IMR-90 (cell line): ENCODE measurements at regions not wholly inside any gene's neighbourhood (a gene's known extent, or its start where the extent isn't known, plus 50 kb on each side); places are given as distances from the start of the nearest gene placed in this dataset.

Experiments used
- ATAC-seq: fragments of 200-7000 bp; cut with Tn5 transposase; 2 replicates; pipeline ENCODE4 v1.9.1; 2020; ENCODE audit warnings: low read depth, mild to moderate bottlenecking, moderate library complexity
- BruUV-seq: library from RNA; stranded (reverse); fragments of 400-500 nt; replicated peaks from 2 replicates; lab custom pipeline; 2021; lab: Mats Ljungman, UMichigan
- CTCF ChIA-PET: fragments of 300-600 bp; formaldehyde crosslinking; extraction: SDS; loops from one replicate; lab custom pipeline; 2021; ENCODE audit warnings: antibody characterized with exemption; lab: Yijun Ruan, JAX
- POLR2A ChIA-PET: fragments of 300-600 bp; sonication (Branson Sonifier 250); formaldehyde crosslinking; loops from one replicate; lab custom pipeline; 2022; ENCODE audit warnings: antibody characterized with exemption; ENCODE audit not compliant: unreplicated experiment; lab: Charles Lee
- DNase-seq: peaks from one replicate; pipeline ENCODE4 v3.0.0; 2013
- H2AFZ ChIP-seq: replicated peaks from 2 replicates; pipeline ENCODE3; 2013; ENCODE audit warnings: low read length, mild to moderate bottlenecking; ENCODE audit not compliant: poor library complexity
- H2AK5ac ChIP-seq: 2 replicates; pipeline ENCODE4 v1.6.1; 2013; ENCODE audit warnings: low read depth, low read length, inconsistent platforms
- H2AK9ac ChIP-seq: replicated peaks from 2 replicates; pipeline ENCODE3; 2013; ENCODE audit warnings: mild to moderate bottlenecking, low read depth, low read length, moderate library complexity; ENCODE audit not compliant: poor library complexity
- H2BK120ac ChIP-seq: 2 replicates; pipeline ENCODE4 v1.6.1; 2013; ENCODE audit warnings: low read depth, low read length, inconsistent platforms
- H2BK15ac ChIP-seq: 3 replicates; pipeline ENCODE4 v1.6.1; 2013; ENCODE audit warnings: low read depth, low read length, inconsistent platforms
- H2BK20ac ChIP-seq: 2 replicates; pipeline ENCODE4 v1.6.1; 2013; ENCODE audit warnings: low read depth, mild to moderate bottlenecking, inconsistent platforms, low read length, moderate library complexity
- H2BK5ac ChIP-seq: 2 replicates; pipeline ENCODE4 v1.6.1; 2013; ENCODE audit warnings: mild to moderate bottlenecking, low read depth, low read length, inconsistent platforms; ENCODE audit not compliant: poor library complexity, severe bottlenecking
- H3K14ac ChIP-seq: replicated peaks from 2 replicates; pipeline ENCODE4 v1.6.1; 2013; ENCODE audit warnings: low read depth, low read length, inconsistent platforms
- H3K18ac ChIP-seq: 2 replicates; pipeline ENCODE4 v1.6.1; 2013; ENCODE audit warnings: low read depth, low read length, control low read depth
- H3K23ac ChIP-seq: 2 replicates; pipeline ENCODE4 v1.6.1; 2013; ENCODE audit warnings: low read depth, low read length, inconsistent platforms
- H3K27ac ChIP-seq: 2 replicates; pipeline ENCODE4 v1.5.1; 2013; ENCODE audit warnings: mild to moderate bottlenecking, control low read depth, low read length; ENCODE audit not compliant: insufficient read depth
- H3K27me3 ChIP-seq: 2 replicates; pipeline ENCODE4 v1.6.1; 2013; ENCODE audit warnings: low read length; ENCODE audit not compliant: control insufficient read depth, insufficient read depth
- H3K36me3 ChIP-seq: 2 replicates; pipeline ENCODE4 v1.6.1; 2013; ENCODE audit warnings: low read length, mixed read lengths; ENCODE audit not compliant: control insufficient read depth, insufficient read depth
- H3K4ac ChIP-seq: 2 replicates; pipeline ENCODE4 v1.6.1; 2013; ENCODE audit warnings: low read depth, low read length, inconsistent platforms
- H3K4me1 ChIP-seq: 2 replicates; pipeline ENCODE4 v1.6.1; 2013; ENCODE audit warnings: low read length, mixed read lengths; ENCODE audit not compliant: control insufficient read depth, insufficient read depth
- H3K4me2 ChIP-seq: 2 replicates; pipeline ENCODE4 v1.6.1; 2013; ENCODE audit warnings: low read depth, mild to moderate bottlenecking, control low read depth, low read length, moderate library complexity
- H3K4me3 ChIP-seq: 2 replicates; pipeline ENCODE4 v1.5.1; 2013; ENCODE audit warnings: low read depth, mild to moderate bottlenecking, control low read depth, low read length, moderate library complexity; ENCODE audit not compliant: insufficient read depth
- H3K56ac ChIP-seq: 2 replicates; pipeline ENCODE4 v1.6.1; 2013; ENCODE audit warnings: low read length, inconsistent platforms; ENCODE audit not compliant: insufficient read depth; ENCODE audit errors: extremely low read depth
- H3K79me1 ChIP-seq, 2 experiments: 2 replicates each; pipeline ENCODE4 v1.6.1; 2013; ENCODE audit warnings: low read length in 2 of 2, inconsistent platforms in 1 of 2, low read depth in 1 of 2
- H3K9ac ChIP-seq: 2 replicates; pipeline ENCODE4 v1.6.1; 2013; ENCODE audit warnings: low read depth, low read length, control low read depth
- H3K9me1 ChIP-seq: 2 replicates; pipeline ENCODE4 v1.6.1; 2013; ENCODE audit warnings: low read length, inconsistent platforms; ENCODE audit not compliant: insufficient read depth
- H3K9me3 ChIP-seq: 2 replicates; pipeline ENCODE4 v1.6.1; 2013; ENCODE audit warnings: low read length; ENCODE audit not compliant: control insufficient read depth, insufficient read depth
- H4K20me1 ChIP-seq: 2 replicates; pipeline ENCODE4 v1.6.1; 2013; ENCODE audit warnings: low read length, inconsistent platforms; ENCODE audit not compliant: insufficient read depth
- H4K5ac ChIP-seq: 2 replicates; pipeline ENCODE4 v1.6.1; 2013; ENCODE audit warnings: mild to moderate bottlenecking, low read depth, low read length, control low read depth
- H4K8ac ChIP-seq, 2 experiments: 2 replicates each; pipeline ENCODE4 v1.6.1; 2013; ENCODE audit warnings: low read depth in 2 of 2, low read length in 2 of 2, control low read depth in 1 of 2, inconsistent platforms in 1 of 2
- H4K91ac ChIP-seq: 2 replicates; pipeline ENCODE4 v1.6.1; 2013; ENCODE audit warnings: low read depth, low read length, inconsistent platforms; ENCODE audit not compliant: insufficient read depth
- CEBPB ChIP-seq: IDR thresholded peaks from 2 replicates; pipeline ENCODE4 v1.6.1; 2012; ENCODE audit warnings: low read depth, low read length, improper control_type of control experiment
- CTCF ChIP-seq: conservative IDR thresholded peaks from 2 replicates; pipeline ENCODE4 v1.5.1; 2012; ENCODE audit warnings: mild to moderate bottlenecking, low read depth, low read length, improper control_type of control experiment
- FOS ChIP-seq: fragments of 150-350 bp; IDR thresholded peaks from 2 replicates; pipeline ENCODE4 v1.6.1; 2016; ENCODE audit warnings: low read depth, low read length
- MAZ ChIP-seq: IDR thresholded peaks from 2 replicates; pipeline ENCODE4 v1.6.1; 2012; ENCODE audit warnings: low read depth, mild to moderate bottlenecking, low read length, improper control_type of control experiment, moderate library complexity, borderline replicate concordance
- MXI1 ChIP-seq: IDR thresholded peaks from 2 replicates; pipeline ENCODE4 v1.6.1; 2012; ENCODE audit warnings: low read depth, mild to moderate bottlenecking, low read length, moderate library complexity, borderline replicate concordance
- POLR2A ChIP-seq: IDR thresholded peaks from 2 replicates; pipeline ENCODE4 v1.6.1; 2012; ENCODE audit warnings: mild to moderate bottlenecking, low read depth, low read length
- RAD21 ChIP-seq: IDR thresholded peaks from 2 replicates; pipeline ENCODE4 v1.6.1; 2012; ENCODE audit warnings: low read length, improper control_type of control experiment
- RCOR1 ChIP-seq: IDR thresholded peaks from 2 replicates; pipeline ENCODE4 v1.6.1; 2012; ENCODE audit warnings: mild to moderate bottlenecking, low read length, improper control_type of control experiment; ENCODE audit not compliant: insufficient replicate concordance
- RFX5 ChIP-seq: IDR thresholded peaks from 2 replicates; pipeline ENCODE4 v1.8.0; 2012; ENCODE audit warnings: low read depth, mild to moderate bottlenecking, low read length, moderate library complexity
- SMC3 ChIP-seq: fragments of 150-350 bp; IDR thresholded peaks from 2 replicates; pipeline ENCODE4 v1.6.1; 2016; ENCODE audit warnings: low read depth, mild to moderate bottlenecking, antibody characterized with exemption, low read length, moderate library complexity
- USF2 ChIP-seq: fragments of 150-350 bp; IDR thresholded peaks from 2 replicates; pipeline ENCODE4 v1.6.1; 2017; ENCODE audit warnings: mild to moderate bottlenecking, antibody characterized with exemption, low read length, low read depth
- dilution Hi-C: fragments of 300-500 bp; cut with HindIII; formaldehyde crosslinking; loops from one replicate; pipeline ENCODE4 v1.14.3; 2018; ENCODE audit warnings: low sequenced_read_pairs; ENCODE audit not compliant: unreplicated experiment
- in situ Hi-C: fragments of 300-500 bp; cut with MboI; formaldehyde crosslinking; loops from 3 replicates; pipeline ENCODE4 v1.14.3; 2019; ENCODE audit warnings: low sequenced_read_pairs, inconsistent platforms, mixed read lengths
- intact Hi-C: fragments of 100-400 bp; cut with micrococcal nuclease; formaldehyde crosslinking; loops from 2 replicates; pipeline ENCODE4 v1.10.0; 2022

GRCh38 chr9:104367507-104367906 is 136.6 kb upstream of the OR13F1 start:
- no peak overlapping the region for H3K9ac ChIP-seq

More at GRCh38 chr9:104367507-104367906, 136.6 kb upstream of the OR13F1 start:
- Histone ChIP-seq H3K4me2 (no peak overlapping the region), H3K9me1 (no peaks in the 10 kb centered on the region), H2AFZ (no peak overlapping the region), H3K18ac (no peak overlapping the region), H3K79me1 (no peaks in the 10 kb centered on the region), H2AK9ac (no peak overlapping the region), H3K4me3 (no peak overlapping the region), H4K8ac (no peak overlapping the region), H2BK120ac (no peak overlapping the region), H4K91ac (no peak overlapping the region), H4K20me1 (no peaks in the 10 kb centered on the region), H3K27me3 (no peaks in the 10 kb centered on the region), H2BK20ac (no peak overlapping the region), H3K14ac (no peak overlapping the region), H3K36me3 (no peaks in the 10 kb centered on the region), H2BK15ac (no peak overlapping the region), H3K4me1 (no peaks in the 10 kb centered on the region), H3K56ac (no peak overlapping the region), H3K23ac (no peak overlapping the region), H2AK5ac (no peak overlapping the region), H2BK5ac (no peak overlapping the region), H4K5ac (no peak overlapping the region), H3K9me3 (peaks cover 12% of the 10 kb centered on the region), H3K27ac (no peak overlapping the region), H3K4ac (no peak overlapping the region)
- ATAC-seq (no peak), DNase-seq (no peak)
- intact Hi-C loops: no loop called here
- in situ Hi-C loops: no loop called here
- CTCF ChIA-PET: no interaction called here
- TF ChIP-seq MXI1 (no peak), RAD21 (no peak), FOS (no peak), MAZ (no peak), SMC3 (no peak), RCOR1 (no peak), USF2 (no peak), RFX5 (no peak), POLR2A (no peak), CEBPB (no peak), CTCF (no peak)
- POLR2A ChIA-PET: no interaction called here
- dilution Hi-C loops: no loop called here
- no TSS peak for BruUV-seq
